ENCODE measurements at regions not wholly inside any gene's neighbourhood (a gene's known extent, or its start where the extent isn't known, plus 50 kb on each side); places are given as distances from the start of the nearest gene placed in this dataset.

DNA sequence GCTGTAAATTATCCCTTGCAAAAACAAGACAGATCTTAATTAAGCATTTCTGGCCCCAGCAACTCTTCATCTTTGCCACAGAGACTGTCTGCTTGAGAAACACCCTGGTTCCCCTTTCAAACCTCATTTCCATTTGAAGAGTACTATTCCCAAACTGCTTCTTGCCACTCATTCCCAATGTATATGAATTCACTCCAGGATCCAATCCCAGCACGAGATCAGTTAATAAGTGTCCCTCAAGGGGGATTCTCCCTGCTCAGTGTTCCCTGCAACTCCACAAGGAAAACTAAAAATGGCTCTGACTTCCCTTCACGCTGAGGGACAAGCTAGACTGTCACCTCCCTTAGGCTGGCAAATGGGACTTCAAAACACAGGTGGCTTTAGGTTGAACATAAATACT, 173.2 kb downstream of the SIPA1L2 start:
- TF ChIP-seq, protein P1, sequence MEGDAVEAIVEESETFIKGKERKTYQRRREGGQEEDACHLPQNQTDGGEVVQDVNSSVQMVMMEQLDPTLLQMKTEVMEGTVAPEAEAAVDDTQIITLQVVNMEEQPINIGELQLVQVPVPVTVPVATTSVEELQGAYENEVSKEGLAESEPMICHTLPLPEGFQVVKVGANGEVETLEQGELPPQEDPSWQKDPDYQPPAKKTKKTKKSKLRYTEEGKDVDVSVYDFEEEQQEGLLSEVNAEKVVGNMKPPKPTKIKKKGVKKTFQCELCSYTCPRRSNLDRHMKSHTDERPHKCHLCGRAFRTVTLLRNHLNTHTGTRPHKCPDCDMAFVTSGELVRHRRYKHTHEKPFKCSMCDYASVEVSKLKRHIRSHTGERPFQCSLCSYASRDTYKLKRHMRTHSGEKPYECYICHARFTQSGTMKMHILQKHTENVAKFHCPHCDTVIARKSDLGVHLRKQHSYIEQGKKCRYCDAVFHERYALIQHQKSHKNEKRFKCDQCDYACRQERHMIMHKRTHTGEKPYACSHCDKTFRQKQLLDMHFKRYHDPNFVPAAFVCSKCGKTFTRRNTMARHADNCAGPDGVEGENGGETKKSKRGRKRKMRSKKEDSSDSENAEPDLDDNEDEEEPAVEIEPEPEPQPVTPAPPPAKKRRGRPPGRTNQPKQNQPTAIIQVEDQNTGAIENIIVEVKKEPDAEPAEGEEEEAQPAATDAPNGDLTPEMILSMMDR (IDR thresholded peaks at IDR 0.05): no peak
- TF ChIP-seq POLR2AphosphoS5 (IDR thresholded peaks at IDR 0.05): no peak
- no peak for TF ChIP-seq POLR2A (IDR thresholded peaks at IDR 0.05; ENCODE audit: low read depth)

All from esophagus muscularis mucosa (tissue), 3 donors.